IMR-90 (cell line): ENCODE measurements at regions not wholly inside any gene's neighbourhood (a gene's known extent, or its start where the extent isn't known, plus 50 kb on each side); places are given as distances from the start of the nearest gene placed in this dataset.

ENCODE experiments used
- ATAC-seq: fragments of 200-7000 bp; cut with Tn5 transposase; 2 replicates; pipeline ENCODE4 v1.9.1; 2020; ENCODE audit warnings: low read depth, mild to moderate bottlenecking, moderate library complexity
- BruUV-seq: library from RNA; stranded (reverse); fragments of 400-500 nt; replicated peaks from 2 replicates; lab custom pipeline; 2021; lab: Mats Ljungman, UMichigan
- CTCF ChIA-PET: fragments of 300-600 bp; formaldehyde crosslinking; extraction: SDS; loops from one replicate; lab custom pipeline; 2021; ENCODE audit warnings: antibody characterized with exemption; lab: Yijun Ruan, JAX
- POLR2A ChIA-PET: fragments of 300-600 bp; sonication (Branson Sonifier 250); formaldehyde crosslinking; loops from one replicate; lab custom pipeline; 2022; ENCODE audit warnings: antibody characterized with exemption; ENCODE audit not compliant: unreplicated experiment; lab: Charles Lee
- DNase-seq: peaks from one replicate; pipeline ENCODE4 v3.0.0; 2013
- H2AFZ ChIP-seq: replicated peaks from 2 replicates; pipeline ENCODE3; 2013; ENCODE audit warnings: low read length, mild to moderate bottlenecking; ENCODE audit not compliant: poor library complexity
- H2AK5ac ChIP-seq: 2 replicates; pipeline ENCODE4 v1.6.1; 2013; ENCODE audit warnings: low read depth, low read length, inconsistent platforms
- H2AK9ac ChIP-seq: replicated peaks from 2 replicates; pipeline ENCODE3; 2013; ENCODE audit warnings: mild to moderate bottlenecking, low read depth, low read length, moderate library complexity; ENCODE audit not compliant: poor library complexity
- H2BK120ac ChIP-seq: 2 replicates; pipeline ENCODE4 v1.6.1; 2013; ENCODE audit warnings: low read depth, low read length, inconsistent platforms
- H2BK15ac ChIP-seq: 3 replicates; pipeline ENCODE4 v1.6.1; 2013; ENCODE audit warnings: low read depth, low read length, inconsistent platforms
- H2BK20ac ChIP-seq: 2 replicates; pipeline ENCODE4 v1.6.1; 2013; ENCODE audit warnings: low read depth, mild to moderate bottlenecking, inconsistent platforms, low read length, moderate library complexity
- H2BK5ac ChIP-seq: 2 replicates; pipeline ENCODE4 v1.6.1; 2013; ENCODE audit warnings: mild to moderate bottlenecking, low read depth, low read length, inconsistent platforms; ENCODE audit not compliant: poor library complexity, severe bottlenecking
- H3K14ac ChIP-seq: replicated peaks from 2 replicates; pipeline ENCODE4 v1.6.1; 2013; ENCODE audit warnings: low read depth, low read length, inconsistent platforms
- H3K18ac ChIP-seq: 2 replicates; pipeline ENCODE4 v1.6.1; 2013; ENCODE audit warnings: low read depth, low read length, control low read depth
- H3K23ac ChIP-seq: 2 replicates; pipeline ENCODE4 v1.6.1; 2013; ENCODE audit warnings: low read depth, low read length, inconsistent platforms
- H3K27ac ChIP-seq: 2 replicates; pipeline ENCODE4 v1.5.1; 2013; ENCODE audit warnings: mild to moderate bottlenecking, control low read depth, low read length; ENCODE audit not compliant: insufficient read depth
- H3K27me3 ChIP-seq: 2 replicates; pipeline ENCODE4 v1.6.1; 2013; ENCODE audit warnings: low read length; ENCODE audit not compliant: control insufficient read depth, insufficient read depth
- H3K36me3 ChIP-seq: 2 replicates; pipeline ENCODE4 v1.6.1; 2013; ENCODE audit warnings: low read length, mixed read lengths; ENCODE audit not compliant: control insufficient read depth, insufficient read depth
- H3K4ac ChIP-seq: 2 replicates; pipeline ENCODE4 v1.6.1; 2013; ENCODE audit warnings: low read depth, low read length, inconsistent platforms
- H3K4me1 ChIP-seq: 2 replicates; pipeline ENCODE4 v1.6.1; 2013; ENCODE audit warnings: low read length, mixed read lengths; ENCODE audit not compliant: control insufficient read depth, insufficient read depth
- H3K4me2 ChIP-seq: 2 replicates; pipeline ENCODE4 v1.6.1; 2013; ENCODE audit warnings: low read depth, mild to moderate bottlenecking, control low read depth, low read length, moderate library complexity
- H3K4me3 ChIP-seq: 2 replicates; pipeline ENCODE4 v1.5.1; 2013; ENCODE audit warnings: low read depth, mild to moderate bottlenecking, control low read depth, low read length, moderate library complexity; ENCODE audit not compliant: insufficient read depth
- H3K56ac ChIP-seq: 2 replicates; pipeline ENCODE4 v1.6.1; 2013; ENCODE audit warnings: low read length, inconsistent platforms; ENCODE audit not compliant: insufficient read depth; ENCODE audit errors: extremely low read depth
- H3K79me1 ChIP-seq, 2 experiments: 2 replicates each; pipeline ENCODE4 v1.6.1; 2013; ENCODE audit warnings: low read length in 2 of 2, inconsistent platforms in 1 of 2, low read depth in 1 of 2
- H3K9ac ChIP-seq: 2 replicates; pipeline ENCODE4 v1.6.1; 2013; ENCODE audit warnings: low read depth, low read length, control low read depth
- H3K9me1 ChIP-seq: 2 replicates; pipeline ENCODE4 v1.6.1; 2013; ENCODE audit warnings: low read length, inconsistent platforms; ENCODE audit not compliant: insufficient read depth
- H3K9me3 ChIP-seq: 2 replicates; pipeline ENCODE4 v1.6.1; 2013; ENCODE audit warnings: low read length; ENCODE audit not compliant: control insufficient read depth, insufficient read depth
- H4K20me1 ChIP-seq: 2 replicates; pipeline ENCODE4 v1.6.1; 2013; ENCODE audit warnings: low read length, inconsistent platforms; ENCODE audit not compliant: insufficient read depth
- H4K5ac ChIP-seq: 2 replicates; pipeline ENCODE4 v1.6.1; 2013; ENCODE audit warnings: mild to moderate bottlenecking, low read depth, low read length, control low read depth
- H4K8ac ChIP-seq, 2 experiments: 2 replicates each; pipeline ENCODE4 v1.6.1; 2013; ENCODE audit warnings: low read depth in 2 of 2, low read length in 2 of 2, control low read depth in 1 of 2, inconsistent platforms in 1 of 2
- H4K91ac ChIP-seq: 2 replicates; pipeline ENCODE4 v1.6.1; 2013; ENCODE audit warnings: low read depth, low read length, inconsistent platforms; ENCODE audit not compliant: insufficient read depth
- BHLHE40 ChIP-seq: fragments of 150-350 bp; IDR thresholded peaks from 2 replicates; pipeline ENCODE4 v1.6.1; 2016; ENCODE audit warnings: mild to moderate bottlenecking, low read depth, low read length
- CEBPB ChIP-seq: IDR thresholded peaks from 2 replicates; pipeline ENCODE4 v1.6.1; 2012; ENCODE audit warnings: low read depth, low read length, improper control_type of control experiment
- CHD1 ChIP-seq: IDR thresholded peaks from 2 replicates; pipeline ENCODE4 v1.6.1; 2012; ENCODE audit warnings: low read depth, low read length, improper control_type of control experiment
- CTCF ChIP-seq: conservative IDR thresholded peaks from 2 replicates; pipeline ENCODE4 v1.5.1; 2012; ENCODE audit warnings: mild to moderate bottlenecking, low read depth, low read length, improper control_type of control experiment
- ELK1 ChIP-seq: fragments of 150-350 bp; IDR thresholded peaks from 2 replicates; pipeline ENCODE4 v1.6.1; 2016; ENCODE audit warnings: low read depth, mild to moderate bottlenecking, low read length, moderate library complexity, borderline replicate concordance
- FOS ChIP-seq: fragments of 150-350 bp; IDR thresholded peaks from 2 replicates; pipeline ENCODE4 v1.6.1; 2016; ENCODE audit warnings: low read depth, low read length
- MAFK ChIP-seq: IDR thresholded peaks from 2 replicates; pipeline ENCODE4 v1.6.1; 2012; ENCODE audit warnings: low read depth, low read length, improper control_type of control experiment
- MAZ ChIP-seq: IDR thresholded peaks from 2 replicates; pipeline ENCODE4 v1.6.1; 2012; ENCODE audit warnings: low read depth, mild to moderate bottlenecking, low read length, improper control_type of control experiment, moderate library complexity, borderline replicate concordance
- MXI1 ChIP-seq: IDR thresholded peaks from 2 replicates; pipeline ENCODE4 v1.6.1; 2012; ENCODE audit warnings: low read depth, mild to moderate bottlenecking, low read length, moderate library complexity, borderline replicate concordance
- NFE2L2 ChIP-seq: fragments of 150-350 bp; IDR thresholded peaks from 2 replicates; pipeline ENCODE4 v1.6.1; 2016; ENCODE audit warnings: low read depth, mild to moderate bottlenecking, low read length
- POLR2A ChIP-seq: IDR thresholded peaks from 2 replicates; pipeline ENCODE4 v1.6.1; 2012; ENCODE audit warnings: mild to moderate bottlenecking, low read depth, low read length
- RAD21 ChIP-seq: IDR thresholded peaks from 2 replicates; pipeline ENCODE4 v1.6.1; 2012; ENCODE audit warnings: low read length, improper control_type of control experiment
- RCOR1 ChIP-seq: IDR thresholded peaks from 2 replicates; pipeline ENCODE4 v1.6.1; 2012; ENCODE audit warnings: mild to moderate bottlenecking, low read length, improper control_type of control experiment; ENCODE audit not compliant: insufficient replicate concordance
- RFX5 ChIP-seq: IDR thresholded peaks from 2 replicates; pipeline ENCODE4 v1.8.0; 2012; ENCODE audit warnings: low read depth, mild to moderate bottlenecking, low read length, moderate library complexity
- SMC3 ChIP-seq: fragments of 150-350 bp; IDR thresholded peaks from 2 replicates; pipeline ENCODE4 v1.6.1; 2016; ENCODE audit warnings: low read depth, mild to moderate bottlenecking, antibody characterized with exemption, low read length, moderate library complexity
- USF2 ChIP-seq: fragments of 150-350 bp; IDR thresholded peaks from 2 replicates; pipeline ENCODE4 v1.6.1; 2017; ENCODE audit warnings: mild to moderate bottlenecking, antibody characterized with exemption, low read length, low read depth
- WGBS, 2 experiments: methylation state at CpG; one replicate each; pipeline versions ENCODE4 v1.1.5 to v1.1.7; 2013; ENCODE audit warnings: missing lambda C conversion rate in 2 of 2; ENCODE audit not compliant: insufficient read length in 1 of 2; ENCODE audit errors: extremely low coverage in 2 of 2; 5-methylcytosine and 5-hydroxymethylcytosine counted together
- dilution Hi-C: fragments of 300-500 bp; cut with HindIII; formaldehyde crosslinking; loops from one replicate; pipeline ENCODE4 v1.14.3; 2018; ENCODE audit warnings: low sequenced_read_pairs; ENCODE audit not compliant: unreplicated experiment
- in situ Hi-C: fragments of 300-500 bp; cut with MboI; formaldehyde crosslinking; loops from 3 replicates; pipeline ENCODE4 v1.14.3; 2019; ENCODE audit warnings: low sequenced_read_pairs, inconsistent platforms, mixed read lengths
- intact Hi-C: fragments of 100-400 bp; cut with micrococcal nuclease; formaldehyde crosslinking; loops from 2 replicates; pipeline ENCODE4 v1.10.0; 2022

- Histone ChIP-seq H3K14ac (no peak overlapping the region), H3K18ac (no peak overlapping the region), H3K4me1 (no peaks in the 10 kb centered on the region), H3K4me2 (no peak overlapping the region), H2BK120ac (no peak overlapping the region), H2AK9ac (no peak overlapping the region), H2AFZ (no peak overlapping the region), H3K79me1 (no peaks in the 10 kb centered on the region), H2AK5ac (no peak overlapping the region), H4K91ac (no peak overlapping the region), H3K9me1 (no peaks in the 10 kb centered on the region), H4K5ac (no peak overlapping the region), H3K27me3 (no peaks in the 10 kb centered on the region), H3K4me3 (no peak overlapping the region), H3K56ac (no peak overlapping the region), H3K23ac (no peak overlapping the region), H3K9me3 (peaks cover 40% of the 10 kb centered on the region), H4K8ac (no peak overlapping the region), H2BK20ac (no peak overlapping the region), H3K36me3 (no peaks in the 10 kb centered on the region), H3K4ac (no peak overlapping the region), H3K27ac (no peak overlapping the region), H4K20me1 (no peaks in the 10 kb centered on the region), H3K9ac (no peak overlapping the region), H2BK15ac (no peak overlapping the region), H2BK5ac (no peak overlapping the region)
- ATAC-seq: no peak
- no peak for DNase-seq
- CTCF ChIA-PET: no interaction called here
- POLR2A ChIA-PET: no interaction called here
- no peak for TF ChIP-seq SMC3
- TF ChIP-seq FOS: no peak
- no peak for TF ChIP-seq BHLHE40
- TF ChIP-seq CEBPB: no peak
- no peak for TF ChIP-seq CTCF
- no peak for TF ChIP-seq MXI1
- no peak for TF ChIP-seq USF2
- no peak for TF ChIP-seq MAZ
- no peak for TF ChIP-seq RAD21
- no peak for TF ChIP-seq RCOR1
- no peak for TF ChIP-seq CHD1
- no peak for TF ChIP-seq MAFK
- TF ChIP-seq NFE2L2: no peak
- TF ChIP-seq POLR2A: no peak
- TF ChIP-seq ELK1: no peak
- TF ChIP-seq RFX5: no peak
- in situ Hi-C loops: no loop called here
- intact Hi-C loops: no loop called here
- WGBS, 2 experiments: 71% methylated on average over 9 of the region's 25 CpGs; no CpG with 5 or more reads in 1 of the 2 experiments
- BruUV-seq: no TSS peak
- dilution Hi-C loops: no loop called here
Measured at GRCh38 chr17:22268214-22268911, 576.0 kb downstream of the KCNJ18 start.
